ENCODE measurements at regions not wholly inside any gene's neighbourhood (a gene's known extent, or its start where the extent isn't known, plus 50 kb on each side); places are given as distances from the start of the nearest gene placed in this dataset.

DNA sequence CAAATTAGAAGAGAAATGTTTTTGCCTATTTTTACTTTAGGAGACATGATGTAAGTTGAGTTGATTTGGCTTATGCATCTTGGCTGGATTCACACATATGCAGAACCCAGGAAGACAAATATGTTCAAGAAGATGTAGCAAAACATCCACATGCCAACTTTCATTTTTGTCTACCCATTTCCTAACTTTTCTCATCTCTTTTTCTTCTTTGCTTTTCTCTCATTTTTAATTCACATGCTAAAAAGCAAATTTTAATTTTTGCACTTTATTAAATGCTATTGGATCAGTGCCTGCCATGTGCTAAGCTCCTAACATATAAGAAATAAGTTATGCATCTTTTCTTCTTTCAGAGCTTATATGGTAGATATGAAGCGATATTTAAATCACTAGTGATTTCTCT is 143.7 kb upstream of the GRM3 start:
- 50 to 62% methylated on average over 1 of the region's 1 CpG for WGBS, 2 donors
- no peak for TF ChIP-seq POLR2A (IDR thresholded peaks at IDR 0.05)
- TF ChIP-seq, protein P1, sequence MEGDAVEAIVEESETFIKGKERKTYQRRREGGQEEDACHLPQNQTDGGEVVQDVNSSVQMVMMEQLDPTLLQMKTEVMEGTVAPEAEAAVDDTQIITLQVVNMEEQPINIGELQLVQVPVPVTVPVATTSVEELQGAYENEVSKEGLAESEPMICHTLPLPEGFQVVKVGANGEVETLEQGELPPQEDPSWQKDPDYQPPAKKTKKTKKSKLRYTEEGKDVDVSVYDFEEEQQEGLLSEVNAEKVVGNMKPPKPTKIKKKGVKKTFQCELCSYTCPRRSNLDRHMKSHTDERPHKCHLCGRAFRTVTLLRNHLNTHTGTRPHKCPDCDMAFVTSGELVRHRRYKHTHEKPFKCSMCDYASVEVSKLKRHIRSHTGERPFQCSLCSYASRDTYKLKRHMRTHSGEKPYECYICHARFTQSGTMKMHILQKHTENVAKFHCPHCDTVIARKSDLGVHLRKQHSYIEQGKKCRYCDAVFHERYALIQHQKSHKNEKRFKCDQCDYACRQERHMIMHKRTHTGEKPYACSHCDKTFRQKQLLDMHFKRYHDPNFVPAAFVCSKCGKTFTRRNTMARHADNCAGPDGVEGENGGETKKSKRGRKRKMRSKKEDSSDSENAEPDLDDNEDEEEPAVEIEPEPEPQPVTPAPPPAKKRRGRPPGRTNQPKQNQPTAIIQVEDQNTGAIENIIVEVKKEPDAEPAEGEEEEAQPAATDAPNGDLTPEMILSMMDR (IDR thresholded peaks at IDR 0.05): no peak

DNA sequence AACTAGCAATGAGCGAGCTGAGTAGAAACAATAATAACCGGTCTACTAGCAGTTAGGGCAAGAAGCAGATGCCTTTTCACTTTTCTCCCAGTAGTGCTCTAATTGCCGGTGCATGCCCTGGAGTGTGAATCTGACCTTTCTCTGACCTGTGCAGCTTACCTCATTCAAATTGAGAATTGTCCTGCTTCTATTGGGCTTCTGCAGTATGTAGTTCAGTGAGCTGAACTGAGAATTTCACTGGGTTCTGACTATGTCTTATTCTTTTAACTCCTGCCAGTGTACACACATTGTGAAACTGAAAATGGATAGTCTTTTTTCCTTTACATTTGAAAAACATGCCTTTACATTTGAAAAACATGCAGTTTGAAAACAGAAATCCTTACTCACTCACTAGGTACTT is 157.9 kb upstream of the GRM3 start:
- no peaks in the 10 kb centered on the region for H3K9me3 ChIP-seq
- no peaks in the 10 kb centered on the region for H3K4me1 ChIP-seq
- no peaks in the 10 kb centered on the region for H3K27me3 ChIP-seq
- H3K36me3 ChIP-seq: no peaks in the 10 kb centered on the region
- H3K27ac ChIP-seq: no peak overlapping the region
- intact Hi-C loops (cut with DNase I): no loop called here
- no peak overlapping the region for H3K4me3 ChIP-seq
- DNase-seq: no peak
- no peak for TF ChIP-seq POLR2A (IDR thresholded peaks at IDR 0.05)
- TF ChIP-seq, protein P1 (IDR thresholded peaks at IDR 0.05): no peak
- 38 to 79% methylated on average over 3 of the region's 3 CpGs for WGBS, 2 donors

More for the DNA sequence above, 143.7 kb upstream of the GRM3 start:
- intact Hi-C loops (cut with DNase I): no loop called here
- Histone ChIP-seq H3K36me3 (no peaks in the 10 kb centered on the region), H3K4me1 (no peaks in the 10 kb centered on the region), H3K27ac (no peak overlapping the region), H3K9me3 (no peaks in the 10 kb centered on the region), H3K27me3 (no peaks in the 10 kb centered on the region), H3K4me3 (no peak overlapping the region)
- no peak for DNase-seq

DNA sequence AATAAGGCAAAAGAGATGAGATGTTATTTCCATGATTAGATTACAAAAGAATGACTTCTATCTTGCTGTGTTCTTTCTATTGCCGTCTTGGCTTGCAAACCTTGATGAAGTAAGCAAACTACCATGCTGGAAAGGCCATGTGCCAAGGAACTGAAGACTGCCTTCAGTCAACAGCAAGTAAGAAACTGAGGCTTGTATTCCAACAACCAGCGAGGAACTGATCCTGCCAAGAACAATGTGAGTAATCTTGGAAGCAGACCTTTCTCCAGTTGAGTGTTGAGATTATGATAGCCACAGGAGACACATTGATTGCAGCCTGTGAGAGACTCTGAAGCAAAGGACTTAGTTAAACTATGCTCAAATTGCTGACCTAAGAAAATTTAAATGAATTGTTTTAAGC is 164.6 kb upstream of the GRM3 start:
- Histone ChIP-seq H3K4me3 (no peak overlapping the region), H3K9me3 (no peaks in the 10 kb centered on the region), H3K36me3 (no peaks in the 10 kb centered on the region), H3K27me3 (no peaks in the 10 kb centered on the region), H3K4me1 (no peaks in the 10 kb centered on the region), H3K27ac (no peak overlapping the region)
- intact Hi-C loops (cut with DNase I): no loop called here
- no peak for TF ChIP-seq POLR2A (IDR thresholded peaks at IDR 0.05)
- TF ChIP-seq, protein P1 (IDR thresholded peaks at IDR 0.05): no peak
- DNase-seq: no peak
- 60 to 66% methylated on average over 2 of the region's 2 CpGs for WGBS, 2 donors

DNA sequence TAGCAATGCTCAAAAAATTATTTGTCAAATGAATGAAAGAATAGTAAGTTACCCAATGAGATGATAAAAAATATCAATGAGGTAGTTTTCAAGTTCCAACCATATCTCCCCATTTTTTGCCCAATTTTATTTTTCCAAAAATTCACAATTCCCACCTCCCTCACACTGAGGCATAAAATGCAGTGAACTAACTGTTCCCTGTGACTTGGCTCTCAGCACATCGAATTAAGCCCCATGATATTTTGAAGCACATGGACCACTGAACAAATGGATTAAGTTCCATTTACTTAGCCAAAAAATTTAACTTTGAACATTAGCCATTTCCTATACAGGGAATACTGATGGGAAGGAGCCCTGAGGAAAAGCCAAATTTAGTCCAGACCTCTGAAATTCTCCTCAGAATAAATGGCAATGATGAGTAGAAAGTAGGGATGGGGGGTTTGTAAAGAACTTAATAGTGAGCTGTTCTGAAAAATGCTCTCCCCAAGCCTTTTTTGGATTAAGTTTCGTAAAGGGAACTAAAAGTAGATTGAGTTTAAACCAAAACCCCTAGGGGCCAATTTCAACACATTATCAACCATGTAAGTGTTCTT is 166.3 kb upstream of the GRM3 start:
- no peaks in the 10 kb centered on the region for H3K27me3 ChIP-seq
- no peaks in the 10 kb centered on the region for H3K36me3 ChIP-seq
- TF ChIP-seq, protein P1 (IDR thresholded peaks at IDR 0.05): no peak
- TF ChIP-seq POLR2A (IDR thresholded peaks at IDR 0.05): no peak
- intact Hi-C loops (cut with DNase I): no loop called here
- H3K9me3 ChIP-seq: no peaks in the 10 kb centered on the region
- no peak overlapping the region for H3K27ac ChIP-seq
- no peak overlapping the region for H3K4me3 ChIP-seq
- no peaks in the 10 kb centered on the region for H3K4me1 ChIP-seq
- DNase-seq: no peak
- 34 to 41% methylated on average over 2 of the region's 2 CpGs for WGBS, 2 donors

DNA sequence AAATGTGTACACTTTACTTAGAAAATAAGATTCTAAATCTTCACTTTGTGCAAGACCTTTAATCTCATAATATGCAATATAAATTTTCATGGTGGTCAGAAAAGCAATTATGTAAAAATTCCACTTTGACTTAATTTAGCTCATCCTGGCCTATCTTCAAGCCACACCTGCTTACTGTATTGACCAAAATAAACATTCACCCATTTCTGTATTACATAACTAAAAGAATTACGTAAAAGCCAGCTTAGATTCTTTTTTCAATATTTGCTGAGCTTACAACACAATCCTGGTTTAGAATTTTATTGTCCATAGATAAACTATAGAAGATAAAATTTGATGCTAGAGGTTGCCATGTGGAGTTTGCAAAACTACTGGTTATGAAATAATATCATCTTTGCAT is 172.9 kb upstream of the GRM3 start:
- no peaks in the 10 kb centered on the region for H3K27me3 ChIP-seq
- H3K36me3 ChIP-seq: no peaks in the 10 kb centered on the region
- WGBS, 2 donors: 30 to 40% methylated on average over 1 of the region's 1 CpG
- no peak overlapping the region for H3K27ac ChIP-seq
- intact Hi-C loops (cut with DNase I): no loop called here
- TF ChIP-seq POLR2A (IDR thresholded peaks at IDR 0.05): no peak
- TF ChIP-seq, protein P1 (IDR thresholded peaks at IDR 0.05): no peak
- H3K4me3 ChIP-seq: no peak overlapping the region
- H3K9me3 ChIP-seq: no peaks in the 10 kb centered on the region
- no peaks in the 10 kb centered on the region for H3K4me1 ChIP-seq
- no peak for DNase-seq

Data from esophagus squamous epithelium (tissue), 5 donors.